ENCODE measurements at regions not wholly inside any gene's neighbourhood (a gene's known extent, or its start where the extent isn't known, plus 50 kb on each side); places are given as distances from the start of the nearest gene placed in this dataset.

DNA sequence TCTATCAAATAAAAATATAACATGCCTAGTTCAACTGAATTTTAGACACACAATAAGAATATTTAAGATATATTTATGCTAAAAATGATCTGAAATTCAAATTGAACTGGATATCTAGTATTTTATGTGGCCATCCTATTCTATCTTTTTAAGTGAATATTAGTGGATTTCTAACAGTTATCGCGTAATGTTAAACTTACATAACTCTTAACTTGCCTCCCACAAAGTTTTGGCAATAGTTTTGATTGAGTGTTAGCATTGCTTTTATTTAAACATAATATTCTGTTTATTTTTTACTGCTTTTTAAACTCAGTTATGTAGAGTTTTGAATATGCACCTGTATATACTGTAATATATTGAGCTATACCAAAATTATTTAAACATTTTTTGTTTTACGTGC lies 1279.5 kb downstream of the OTOL1 start:
- TF ChIP-seq, protein P1, sequence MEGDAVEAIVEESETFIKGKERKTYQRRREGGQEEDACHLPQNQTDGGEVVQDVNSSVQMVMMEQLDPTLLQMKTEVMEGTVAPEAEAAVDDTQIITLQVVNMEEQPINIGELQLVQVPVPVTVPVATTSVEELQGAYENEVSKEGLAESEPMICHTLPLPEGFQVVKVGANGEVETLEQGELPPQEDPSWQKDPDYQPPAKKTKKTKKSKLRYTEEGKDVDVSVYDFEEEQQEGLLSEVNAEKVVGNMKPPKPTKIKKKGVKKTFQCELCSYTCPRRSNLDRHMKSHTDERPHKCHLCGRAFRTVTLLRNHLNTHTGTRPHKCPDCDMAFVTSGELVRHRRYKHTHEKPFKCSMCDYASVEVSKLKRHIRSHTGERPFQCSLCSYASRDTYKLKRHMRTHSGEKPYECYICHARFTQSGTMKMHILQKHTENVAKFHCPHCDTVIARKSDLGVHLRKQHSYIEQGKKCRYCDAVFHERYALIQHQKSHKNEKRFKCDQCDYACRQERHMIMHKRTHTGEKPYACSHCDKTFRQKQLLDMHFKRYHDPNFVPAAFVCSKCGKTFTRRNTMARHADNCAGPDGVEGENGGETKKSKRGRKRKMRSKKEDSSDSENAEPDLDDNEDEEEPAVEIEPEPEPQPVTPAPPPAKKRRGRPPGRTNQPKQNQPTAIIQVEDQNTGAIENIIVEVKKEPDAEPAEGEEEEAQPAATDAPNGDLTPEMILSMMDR (IDR thresholded peaks at IDR 0.05; ENCODE audit: insufficient read depth in 1 of 2, low read depth in 1 of 2, low read length in 1 of 2, severe bottlenecking in 1 of 2, unreplicated experiment in 1 of 2), result no peak
- Mint-ChIP-seq H3K4me1 (ENCODE audit: low read depth, unreplicated experiment) (peaks cover 6% of the 10 kb centered on the region), H3K36me3 (ENCODE audit: insufficient read depth, unreplicated experiment) (no peaks in the 10 kb centered on the region), H3K27ac (ENCODE audit: unreplicated experiment) (no peak overlapping the region), H3K4me3 (ENCODE audit: unreplicated experiment) (no peak overlapping the region), H3K9me3 (ENCODE audit: unreplicated experiment) (no peaks in the 10 kb centered on the region), H3K27me3 (ENCODE audit: insufficient read depth, unreplicated experiment) (no peaks in the 10 kb centered on the region)
- no peaks in the 10 kb centered on the region for H3K36me3 ChIP-seq (ENCODE audit: control insufficient read depth, insufficient read depth, low read length)
- BruUV-seq (replicated peaks), result no TSS peak
- H3K27me3 ChIP-seq (replicated peaks; ENCODE audit: control insufficient read depth, insufficient read depth, low read length), result no peaks in the 10 kb centered on the region
- peaks cover 5% of the 10 kb centered on the region; the same call in 1 of the 2 replicates for H3K4me1 ChIP-seq
- DNase-seq, result no peak
- POLR2A ChIA-PET, result no interaction called here
- no peak overlapping the region for H3K4me3 ChIP-seq (ENCODE audit: low read depth, low read length)
- no peaks in the 10 kb centered on the region for H3K9me3 ChIP-seq
- intact Hi-C loops (cut with micrococcal nuclease; ENCODE audit: unreplicated experiment), result no loop called here
- CTCF ChIA-PET, result no interaction called here

DNA sequence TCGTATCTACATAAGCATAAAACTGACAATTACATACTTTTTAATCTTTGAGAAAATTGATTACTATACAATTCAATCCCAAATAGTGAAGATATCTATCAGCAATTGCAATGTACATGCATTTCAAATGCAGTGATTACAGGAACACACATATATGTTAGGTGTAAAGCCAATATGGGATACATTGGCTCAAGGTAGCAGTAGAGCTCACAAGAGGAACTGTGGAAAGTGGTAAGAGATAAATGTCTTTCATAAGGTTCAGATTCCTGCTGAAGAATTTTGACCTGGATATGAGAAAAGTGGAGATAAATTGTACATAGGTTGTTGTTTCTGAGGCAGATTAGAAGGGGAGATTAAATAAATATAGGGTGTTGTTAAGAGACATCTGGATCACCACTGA lies 1280.5 kb downstream of the OTOL1 start:
- Mint-ChIP-seq H3K4me3 (ENCODE audit: unreplicated experiment) (no peak overlapping the region), H3K27ac (ENCODE audit: unreplicated experiment) (no peak overlapping the region), H3K27me3 (ENCODE audit: insufficient read depth, unreplicated experiment) (no peaks in the 10 kb centered on the region), H3K9me3 (ENCODE audit: unreplicated experiment) (no peaks in the 10 kb centered on the region), H3K36me3 (ENCODE audit: insufficient read depth, unreplicated experiment) (no peaks in the 10 kb centered on the region), H3K4me1 (ENCODE audit: low read depth, unreplicated experiment) (peaks cover 6% of the 10 kb centered on the region)
- intact Hi-C loops (cut with micrococcal nuclease; ENCODE audit: unreplicated experiment), result no loop called here
- ChIA-PET CTCF (no interaction called here), POLR2A (no interaction called here)
- H3K27me3 ChIP-seq (replicated peaks; ENCODE audit: control insufficient read depth, insufficient read depth, low read length), result no peaks in the 10 kb centered on the region
- no peaks in the 10 kb centered on the region for H3K36me3 ChIP-seq (ENCODE audit: control insufficient read depth, insufficient read depth, low read length)
- DNase-seq, result no peak
- TF ChIP-seq, protein P1 (IDR thresholded peaks at IDR 0.05; ENCODE audit: insufficient read depth in 1 of 2, low read depth in 1 of 2, low read length in 1 of 2, severe bottlenecking in 1 of 2, unreplicated experiment in 1 of 2), result no peak
- peaks cover 5% of the 10 kb centered on the region; the same call in 1 of the 2 replicates for H3K4me1 ChIP-seq
- H3K4me3 ChIP-seq (ENCODE audit: low read depth, low read length), result no peak overlapping the region
- no TSS peak for BruUV-seq (replicated peaks)
- H3K9me3 ChIP-seq, result no peaks in the 10 kb centered on the region

DNA sequence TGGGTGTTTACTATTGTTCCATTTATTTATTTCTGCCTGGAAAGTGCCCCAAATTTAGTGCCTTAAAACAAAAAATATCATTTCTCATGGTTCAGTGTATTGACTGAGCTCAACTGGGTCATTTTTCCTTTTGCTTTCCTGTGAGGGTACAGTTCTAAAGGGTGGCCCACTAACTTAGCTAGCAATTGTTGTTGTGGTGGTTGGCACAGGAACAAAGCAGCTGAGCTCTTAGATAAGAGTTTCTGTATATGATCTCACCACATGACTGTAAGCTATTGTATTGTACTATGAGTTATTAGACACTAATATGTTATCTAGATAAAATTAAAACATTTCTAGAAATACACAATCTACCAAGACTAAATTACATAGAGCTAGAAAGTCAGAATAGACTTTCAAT lies 1283.7 kb downstream of the OTOL1 start:
- no peak overlapping the region for H3K4me3 Mint-ChIP-seq (ENCODE audit: unreplicated experiment)
- intact Hi-C loops (cut with micrococcal nuclease; ENCODE audit: unreplicated experiment), result no loop called here
- TF ChIP-seq, protein P1 (IDR thresholded peaks at IDR 0.05; ENCODE audit: insufficient read depth in 1 of 2, low read depth in 1 of 2, low read length in 1 of 2, severe bottlenecking in 1 of 2, unreplicated experiment in 1 of 2), result no peak
- no peaks in the 10 kb centered on the region for H3K27me3 Mint-ChIP-seq (ENCODE audit: insufficient read depth, unreplicated experiment)
- H3K36me3 Mint-ChIP-seq (ENCODE audit: insufficient read depth, unreplicated experiment), result no peaks in the 10 kb centered on the region
- no peaks in the 10 kb centered on the region for H3K9me3 ChIP-seq
- CTCF ChIA-PET, result no interaction called here
- H3K36me3 ChIP-seq (ENCODE audit: control insufficient read depth, insufficient read depth, low read length), result no peaks in the 10 kb centered on the region
- H3K4me3 ChIP-seq (ENCODE audit: low read depth, low read length), result no peak overlapping the region
- no peak overlapping the region for H3K27ac Mint-ChIP-seq (ENCODE audit: unreplicated experiment)
- H3K4me1 Mint-ChIP-seq (ENCODE audit: low read depth, unreplicated experiment), result no peaks in the 10 kb centered on the region
- BruUV-seq (replicated peaks), result no TSS peak
- H3K4me1 ChIP-seq, result no peaks in the 10 kb centered on the region
- DNase-seq, result no peak
- no peaks in the 10 kb centered on the region for H3K9me3 Mint-ChIP-seq (ENCODE audit: unreplicated experiment)
- no peaks in the 10 kb centered on the region for H3K27me3 ChIP-seq (replicated peaks; ENCODE audit: control insufficient read depth, insufficient read depth, low read length)
- POLR2A ChIA-PET, result no interaction called here
